HepG2 (cell line): ENCODE measurements at regions not wholly inside any gene's neighbourhood (a gene's known extent, or its start where the extent isn't known, plus 50 kb on each side); places are given as distances from the start of the nearest gene placed in this dataset.

Experiments used
- ARNT ChIP-seq: fragments of 450-650 bp; IDR thresholded peaks from 2 replicates; pipeline ENCODE4 v1.6.1; 2017
- CEBPB ChIP-seq: IDR thresholded peaks from 2 replicates; pipeline ENCODE4 v1.6.1; 2011; ENCODE audit warnings: low read depth, low read length, improper control_type of control experiment, borderline replicate concordance
- MIXL1 ChIP-seq: IDR thresholded peaks from 2 replicates; pipeline ENCODE4 v1.6.1; 2016
- PTBP1 ChIP-seq: fragments of 200-400 bp; formaldehyde crosslinking; IDR thresholded peaks from 2 replicates; pipeline ENCODE4 v1.6.1; 2018; ENCODE audit warnings: low read length, low read depth; ENCODE audit not compliant: poor library complexity, severe bottlenecking
- RCOR2 ChIP-seq: IDR thresholded peaks from 2 replicates; pipeline ENCODE4 v1.6.1; 2016; ENCODE audit warnings: missing biosample characterization, missing genetic modification reagents
- SIX1 ChIP-seq: sonication (generic); formaldehyde crosslinking; IDR thresholded peaks from 2 replicates; pipeline ENCODE4 v1.4.0; 2020; ENCODE audit warnings: missing genetic modification reagents, borderline replicate concordance
- SMYD3 ChIP-seq: sonication (generic); formaldehyde crosslinking; IDR thresholded peaks from 2 replicates; pipeline ENCODE4 v1.8.1; 2023; ENCODE audit warnings: mild to moderate bottlenecking, missing genetic modification reagents
- SRF ChIP-seq: IDR thresholded peaks from 2 replicates; pipeline ENCODE4 v1.6.1; 2011; ENCODE audit warnings: mild to moderate bottlenecking, low read depth, low read length, moderate library complexity
- SRSF1 ChIP-seq: fragments of 200-400 bp; formaldehyde crosslinking; optimal IDR thresholded peaks from 2 replicates; pipeline ENCODE3; 2017; ENCODE audit warnings: mild to moderate bottlenecking, low read depth, low read length, moderate library complexity
- SRSF9 ChIP-seq: fragments of 200-400 bp; formaldehyde crosslinking; IDR thresholded peaks from 2 replicates; pipeline ENCODE4 v1.6.1; 2018; ENCODE audit warnings: borderline replicate concordance, mild to moderate bottlenecking, low read depth, low read length; ENCODE audit not compliant: insufficient read depth, poor library complexity, severe bottlenecking
- TBL1XR1 ChIP-seq: fragments of 150-350 bp; IDR thresholded peaks from 2 replicates; pipeline ENCODE4 v1.6.1; 2014; ENCODE audit warnings: borderline replicate concordance, low read length; ENCODE audit not compliant: partially characterized antibody
- ZBTB42 ChIP-seq: sonication (generic); formaldehyde crosslinking; IDR thresholded peaks from 2 replicates; pipeline ENCODE4 v1.5.0; 2020; ENCODE audit warnings: mild to moderate bottlenecking, missing genetic modification reagents
- ZGPAT ChIP-seq: IDR thresholded peaks from 2 replicates; pipeline ENCODE4 v1.6.1; 2016; ENCODE audit warnings: mild to moderate bottlenecking
- ZNF235 ChIP-seq: sonication (generic); formaldehyde crosslinking; IDR thresholded peaks from 2 replicates; pipeline ENCODE4 v1.8.1; 2023; ENCODE audit warnings: mild to moderate bottlenecking, missing genetic modification reagents, borderline replicate concordance
- ZNF430 ChIP-seq: sonication (generic); formaldehyde crosslinking; IDR thresholded peaks from 2 replicates; pipeline ENCODE4 v1.9.0; 2021; ENCODE audit warnings: mild to moderate bottlenecking, missing genetic modification reagents
- ZNF790 ChIP-seq: sonication (generic); formaldehyde crosslinking; IDR thresholded peaks from 2 replicates; pipeline ENCODE4 v1.8.0; 2022; ENCODE audit warnings: missing genetic modification reagents, mild to moderate bottlenecking, borderline replicate concordance
- ZNF841 ChIP-seq: sonication (generic); formaldehyde crosslinking; IDR thresholded peaks from 2 replicates; pipeline ENCODE4 v1.8.1; 2023; ENCODE audit warnings: missing genetic modification reagents, borderline replicate concordance
- TF ChIP-seq, protein P1 (sequence below): IDR thresholded peaks from 2 replicates; pipeline ENCODE4 v1.6.1; 2016; ENCODE audit warnings: mild to moderate bottlenecking, missing biosample characterization, missing genetic modification reagents
- TF ChIP-seq, protein P2 (sequence below): IDR thresholded peaks from 2 replicates; pipeline ENCODE4 v1.6.1; 2016; ENCODE audit warnings: low read depth, borderline replicate concordance
- TF ChIP-seq, protein P3 (sequence below): IDR thresholded peaks from 2 replicates; pipeline ENCODE4 v1.6.1; 2016; ENCODE audit warnings: control low read depth
- TF ChIP-seq, protein P4 (sequence below): sonication (generic); formaldehyde crosslinking; IDR thresholded peaks from 2 replicates; pipeline ENCODE4 v1.5.0; 2020; ENCODE audit warnings: missing genetic modification reagents, mild to moderate bottlenecking, borderline replicate concordance

DNA sequence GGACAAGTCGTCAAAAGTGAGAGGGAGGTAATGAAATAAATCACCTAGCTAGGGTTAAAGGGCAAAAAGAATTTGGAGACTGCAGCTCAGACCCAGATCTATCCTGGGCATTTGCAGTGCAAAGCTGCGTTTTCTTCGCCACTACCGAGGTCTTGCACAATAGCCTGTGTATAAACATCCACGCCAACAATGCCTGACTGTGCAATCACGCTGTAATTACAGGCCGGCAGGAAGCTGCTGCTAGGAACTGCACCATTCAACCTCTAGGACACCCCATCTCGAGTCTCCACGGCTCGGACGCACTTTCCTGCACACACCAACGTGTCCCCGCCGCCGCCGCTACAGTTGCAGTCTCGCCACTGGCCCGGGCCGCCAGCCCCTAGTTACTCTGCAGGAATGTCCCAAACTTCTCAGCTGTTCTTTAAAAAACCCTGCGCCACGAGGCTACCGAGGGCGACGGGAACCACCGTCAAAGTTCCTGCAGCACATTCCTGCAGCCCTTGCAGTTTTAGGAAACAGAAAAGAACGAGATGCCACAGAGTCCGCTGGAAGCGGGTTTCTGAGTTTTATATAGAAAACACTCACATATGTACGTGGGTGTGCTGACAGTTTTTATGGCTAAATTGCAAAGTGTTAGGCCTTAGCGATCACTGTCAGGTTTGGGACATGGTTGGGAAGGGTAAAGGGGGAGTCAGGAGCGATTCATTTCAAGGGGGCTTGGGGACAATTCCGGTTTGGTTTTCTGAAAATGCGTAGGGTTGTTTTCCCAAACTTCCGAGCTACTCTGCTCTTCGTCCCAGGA lies 65.6 kb upstream of the PTGR2 start (continued):
- peak; percentile 64; the same call in 1 of the 2 replicates for TF ChIP-seq ZNF430
- no peak for TF ChIP-seq ZNF235 (CRISPR knock-in tag)
- peak; percentile 100 for TF ChIP-seq CEBPB
- TF ChIP-seq, protein P1, sequence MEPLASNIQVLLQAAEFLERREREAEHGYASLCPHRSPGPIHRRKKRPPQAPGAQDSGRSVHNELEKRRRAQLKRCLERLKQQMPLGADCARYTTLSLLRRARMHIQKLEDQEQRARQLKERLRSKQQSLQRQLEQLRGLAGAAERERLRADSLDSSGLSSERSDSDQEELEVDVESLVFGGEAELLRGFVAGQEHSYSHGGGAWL (CRISPR knock-in tag) = peak; percentile 70; the same call in 1 of the 2 replicates
- peak; percentile 80 for TF ChIP-seq ZGPAT (CRISPR knock-in tag)
- no peak for TF ChIP-seq ARNT
- TF ChIP-seq SRSF1 = no peak
- TF ChIP-seq RCOR2 (CRISPR knock-in tag) = peak; percentile 75; the same call in 1 of the 2 replicates
- no peak for TF ChIP-seq PTBP1
- no peak for TF ChIP-seq ZBTB42
- TF ChIP-seq MIXL1 (CRISPR knock-in tag) = peak; percentile 94
- TF ChIP-seq, protein P2, sequence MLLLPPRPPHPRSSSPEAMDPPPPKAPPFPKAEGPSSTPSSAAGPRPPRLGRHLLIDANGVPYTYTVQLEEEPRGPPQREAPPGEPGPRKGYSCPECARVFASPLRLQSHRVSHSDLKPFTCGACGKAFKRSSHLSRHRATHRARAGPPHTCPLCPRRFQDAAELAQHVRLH = peak; percentile 76; the same call in 1 of the 2 replicates
- peak; percentile 75; the same call in 1 of the 2 replicates for TF ChIP-seq SMYD3 (CRISPR knock-in tag)
- TF ChIP-seq, protein P3, sequence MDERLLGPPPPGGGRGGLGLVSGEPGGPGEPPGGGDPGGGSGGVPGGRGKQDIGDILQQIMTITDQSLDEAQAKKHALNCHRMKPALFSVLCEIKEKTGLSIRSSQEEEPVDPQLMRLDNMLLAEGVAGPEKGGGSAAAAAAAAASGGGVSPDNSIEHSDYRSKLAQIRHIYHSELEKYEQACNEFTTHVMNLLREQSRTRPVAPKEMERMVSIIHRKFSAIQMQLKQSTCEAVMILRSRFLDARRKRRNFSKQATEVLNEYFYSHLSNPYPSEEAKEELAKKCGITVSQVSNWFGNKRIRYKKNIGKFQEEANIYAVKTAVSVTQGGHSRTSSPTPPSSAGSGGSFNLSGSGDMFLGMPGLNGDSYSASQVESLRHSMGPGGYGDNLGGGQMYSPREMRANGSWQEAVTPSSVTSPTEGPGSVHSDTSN (CRISPR knock-in tag) = no peak
- TF ChIP-seq SRSF9 = no peak
- TF ChIP-seq ZNF841 (CRISPR knock-in tag) = no peak
- TF ChIP-seq SIX1 = peak; percentile 54; the same call in 1 of the 2 replicates
- peak; percentile 34; the same call in 1 of the 2 replicates for TF ChIP-seq ZNF790
- peak; percentile 39; the same call in 1 of the 2 replicates for TF ChIP-seq SRF
- TF ChIP-seq, protein P4, sequence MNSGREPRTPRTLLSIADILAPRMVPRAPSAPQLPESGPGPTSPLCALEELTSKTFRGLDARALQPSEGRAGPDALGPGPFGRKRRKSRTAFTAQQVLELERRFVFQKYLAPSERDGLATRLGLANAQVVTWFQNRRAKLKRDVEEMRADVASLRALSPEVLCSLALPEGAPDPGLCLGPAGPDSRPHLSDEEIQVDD = no peak
- TF ChIP-seq TBL1XR1 = peak; percentile 63
